ENCODE measurements at regions not wholly inside any gene's neighbourhood (a gene's known extent, or its start where the extent isn't known, plus 50 kb on each side); places are given as distances from the start of the nearest gene placed in this dataset.

DNA sequence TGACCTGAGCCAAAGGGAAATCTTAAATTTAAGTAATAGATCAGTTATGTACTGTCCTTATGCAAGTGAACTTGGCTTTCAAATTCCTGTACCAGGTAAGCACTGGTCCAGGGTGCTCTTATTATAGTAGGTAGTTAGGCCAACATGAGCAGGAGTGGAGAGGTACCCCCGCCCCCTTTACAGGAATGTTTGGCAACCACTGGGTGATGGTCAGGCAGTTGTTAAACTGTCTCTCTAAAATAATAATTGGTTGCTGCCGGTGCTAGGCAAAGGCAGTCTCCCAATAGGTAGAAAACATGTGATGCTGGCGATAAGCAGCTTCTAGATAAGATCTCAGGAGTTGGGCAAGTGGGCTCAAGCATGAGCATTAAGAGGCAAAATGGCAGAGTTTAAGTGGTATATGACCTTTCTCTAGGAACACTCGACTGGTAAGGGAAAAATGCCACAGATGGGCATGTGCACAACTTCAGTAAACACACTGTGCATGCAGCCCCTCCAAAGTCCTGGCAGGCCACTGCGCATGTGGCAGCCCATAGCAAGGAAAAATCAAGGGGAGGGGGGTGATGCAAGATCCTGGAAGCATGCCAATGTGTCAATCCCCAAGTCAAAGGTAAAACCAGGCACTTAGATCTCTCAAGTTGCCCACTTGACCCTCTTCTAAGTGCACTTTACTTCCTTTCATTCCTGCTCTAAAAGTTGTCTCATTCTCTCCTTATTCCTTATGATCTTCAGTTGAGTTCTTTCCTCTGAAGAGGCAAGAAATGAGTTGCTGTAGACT, 1239.7 kb downstream of the C4orf33 start:
- H3K4me3 Mint-ChIP-seq: no peak overlapping the region
- no peaks in the 10 kb centered on the region for H3K4me1 Mint-ChIP-seq (ENCODE audit: low read depth)
- TF ChIP-seq, protein P1, sequence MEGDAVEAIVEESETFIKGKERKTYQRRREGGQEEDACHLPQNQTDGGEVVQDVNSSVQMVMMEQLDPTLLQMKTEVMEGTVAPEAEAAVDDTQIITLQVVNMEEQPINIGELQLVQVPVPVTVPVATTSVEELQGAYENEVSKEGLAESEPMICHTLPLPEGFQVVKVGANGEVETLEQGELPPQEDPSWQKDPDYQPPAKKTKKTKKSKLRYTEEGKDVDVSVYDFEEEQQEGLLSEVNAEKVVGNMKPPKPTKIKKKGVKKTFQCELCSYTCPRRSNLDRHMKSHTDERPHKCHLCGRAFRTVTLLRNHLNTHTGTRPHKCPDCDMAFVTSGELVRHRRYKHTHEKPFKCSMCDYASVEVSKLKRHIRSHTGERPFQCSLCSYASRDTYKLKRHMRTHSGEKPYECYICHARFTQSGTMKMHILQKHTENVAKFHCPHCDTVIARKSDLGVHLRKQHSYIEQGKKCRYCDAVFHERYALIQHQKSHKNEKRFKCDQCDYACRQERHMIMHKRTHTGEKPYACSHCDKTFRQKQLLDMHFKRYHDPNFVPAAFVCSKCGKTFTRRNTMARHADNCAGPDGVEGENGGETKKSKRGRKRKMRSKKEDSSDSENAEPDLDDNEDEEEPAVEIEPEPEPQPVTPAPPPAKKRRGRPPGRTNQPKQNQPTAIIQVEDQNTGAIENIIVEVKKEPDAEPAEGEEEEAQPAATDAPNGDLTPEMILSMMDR (IDR thresholded peaks at IDR 0.05): no peak
- H3K27me3 Mint-ChIP-seq (ENCODE audit: insufficient read depth): no peaks in the 10 kb centered on the region
- no peak for DNase-seq
- no peaks in the 10 kb centered on the region for H3K36me3 Mint-ChIP-seq (ENCODE audit: low read depth)
- no peak overlapping the region for H3K27ac Mint-ChIP-seq
- no peaks in the 10 kb centered on the region for H3K9me3 Mint-ChIP-seq

DNA sequence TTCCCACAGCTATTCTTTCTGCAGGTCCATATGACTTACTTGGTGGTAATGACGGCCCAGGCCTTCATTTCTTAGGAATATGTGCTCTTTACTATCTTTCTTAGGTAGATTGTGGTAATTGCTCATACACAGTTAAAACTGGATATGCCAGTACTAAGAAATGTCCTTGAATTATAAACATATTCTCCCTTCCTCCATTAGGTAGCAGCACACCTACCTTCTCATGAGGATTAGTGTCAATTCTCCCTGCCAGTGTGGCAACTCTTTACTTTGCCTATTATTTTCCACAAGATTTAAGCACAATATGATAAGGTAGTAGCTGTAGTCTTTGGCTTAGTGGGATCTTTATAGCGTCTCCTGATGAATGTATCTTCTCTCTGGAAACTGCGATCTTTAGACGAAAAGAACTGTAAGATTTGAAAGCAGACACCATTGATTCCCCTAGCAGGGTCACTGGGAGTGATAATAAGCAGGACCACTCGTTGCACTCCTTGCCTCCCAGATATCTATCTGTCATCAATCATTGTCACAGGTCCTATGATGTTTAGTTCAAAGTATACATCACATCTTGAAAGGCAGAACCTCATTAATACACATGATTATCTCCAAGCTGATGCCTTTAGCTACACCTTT, 1240.7 kb downstream of the C4orf33 start:
- no peaks in the 10 kb centered on the region for H3K4me1 Mint-ChIP-seq (ENCODE audit: low read depth)

DNA sequence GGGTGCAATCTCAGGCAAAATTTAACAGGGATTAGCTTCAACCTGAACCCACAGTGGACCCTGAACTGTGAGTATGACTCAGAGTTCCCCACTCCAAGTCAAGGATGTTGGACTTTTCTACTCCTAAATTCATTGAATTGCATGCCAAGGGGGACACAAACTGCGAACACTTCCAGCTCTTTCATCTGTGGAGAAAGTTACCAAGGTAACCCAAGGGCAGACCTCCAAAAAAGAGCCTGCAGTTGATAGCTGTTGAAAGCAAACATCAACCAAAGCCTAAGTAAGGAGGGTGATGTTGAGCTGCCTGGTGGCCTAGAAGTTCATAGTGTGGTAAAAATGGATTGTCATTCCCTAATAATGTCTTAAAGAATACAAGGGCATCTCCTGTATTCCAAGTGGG, 1242.9 kb downstream of the C4orf33 start:
- no peaks in the 10 kb centered on the region for H3K9me3 Mint-ChIP-seq

More for the DNA sequence above, 1240.7 kb downstream of the C4orf33 start:
- no peaks in the 10 kb centered on the region for H3K27me3 Mint-ChIP-seq (ENCODE audit: insufficient read depth)
- no peak overlapping the region for H3K4me3 Mint-ChIP-seq
- DNase-seq: peak; percentile 13
- TF ChIP-seq, protein P1 (IDR thresholded peaks at IDR 0.05): peak; percentile 74
- no peaks in the 10 kb centered on the region for H3K36me3 Mint-ChIP-seq (ENCODE audit: low read depth)
- H3K9me3 Mint-ChIP-seq: no peaks in the 10 kb centered on the region
- no peak overlapping the region for H3K27ac Mint-ChIP-seq

DNA sequence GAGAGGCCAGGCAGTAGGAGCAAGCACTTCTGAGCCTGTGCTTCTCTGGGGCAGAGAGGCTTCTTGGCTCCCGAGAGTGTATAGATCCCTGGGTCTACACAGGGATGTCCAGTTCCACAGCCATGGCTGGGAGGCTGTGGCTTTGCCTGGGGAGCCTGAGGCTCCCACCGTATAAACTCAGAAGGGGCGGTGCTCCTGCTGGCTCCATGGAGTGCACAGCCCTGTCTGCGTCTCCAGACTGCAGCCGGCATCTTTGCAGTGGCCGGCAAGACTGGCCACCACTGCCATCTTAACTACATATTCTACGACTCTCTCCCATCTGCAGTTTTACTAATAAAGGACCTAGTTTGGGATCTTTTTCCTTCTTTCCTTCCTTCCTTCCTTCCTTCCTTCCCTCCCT, 1253.8 kb downstream of the C4orf33 start:
- no peak overlapping the region for H3K4me3 Mint-ChIP-seq
- no peak overlapping the region for H3K27ac Mint-ChIP-seq
- no peaks in the 10 kb centered on the region for H3K9me3 Mint-ChIP-seq
- no peaks in the 10 kb centered on the region for H3K36me3 Mint-ChIP-seq (ENCODE audit: low read depth)
- no peaks in the 10 kb centered on the region for H3K4me1 Mint-ChIP-seq (ENCODE audit: low read depth)
- H3K27me3 Mint-ChIP-seq (ENCODE audit: insufficient read depth): no peaks in the 10 kb centered on the region
- no peak for DNase-seq
- TF ChIP-seq, protein P1 (IDR thresholded peaks at IDR 0.05): no peak

More for the DNA sequence above, 1242.9 kb downstream of the C4orf33 start:
- H3K4me3 Mint-ChIP-seq: no peak overlapping the region
- H3K4me1 Mint-ChIP-seq (ENCODE audit: low read depth): no peaks in the 10 kb centered on the region
- TF ChIP-seq, protein P1 (IDR thresholded peaks at IDR 0.05): no peak
- H3K27me3 Mint-ChIP-seq (ENCODE audit: insufficient read depth): no peaks in the 10 kb centered on the region
- H3K27ac Mint-ChIP-seq: no peak overlapping the region
- H3K36me3 Mint-ChIP-seq (ENCODE audit: low read depth): no peaks in the 10 kb centered on the region
- no peak for DNase-seq

DNA sequence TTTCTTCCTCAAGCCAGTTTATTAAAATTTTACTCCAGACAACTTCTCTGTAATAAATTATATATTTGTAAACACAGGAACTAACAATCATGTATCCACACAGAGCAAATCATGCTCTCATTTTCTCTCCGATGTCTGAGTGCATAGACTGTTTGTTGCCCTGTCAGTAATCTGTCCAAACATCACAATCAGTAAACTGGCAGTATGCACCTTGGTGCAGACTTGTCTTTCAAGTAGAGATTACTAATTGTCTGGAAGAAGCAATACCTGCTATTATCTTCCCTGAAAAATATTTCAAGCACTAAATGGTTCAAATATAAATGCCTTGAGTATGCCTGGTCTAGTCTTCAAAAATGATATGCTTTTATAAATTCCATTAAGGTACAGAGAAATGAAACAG, 1260.9 kb downstream of the C4orf33 start:
- TF ChIP-seq, protein P1 (IDR thresholded peaks at IDR 0.05): no peak
- no peak overlapping the region for H3K27ac Mint-ChIP-seq
- DNase-seq: no peak
- no peaks in the 10 kb centered on the region for H3K9me3 Mint-ChIP-seq
- no peaks in the 10 kb centered on the region for H3K4me1 Mint-ChIP-seq (ENCODE audit: low read depth)
- no peaks in the 10 kb centered on the region for H3K27me3 Mint-ChIP-seq (ENCODE audit: insufficient read depth)
- H3K4me3 Mint-ChIP-seq: no peak overlapping the region
- H3K36me3 Mint-ChIP-seq (ENCODE audit: low read depth): no peaks in the 10 kb centered on the region
